ENCODE measurements at regions not wholly inside any gene's neighbourhood (a gene's known extent, or its start where the extent isn't known, plus 50 kb on each side); places are given as distances from the start of the nearest gene placed in this dataset.

GRCh38 chr14:103247169-103247606 lies 86.8 kb upstream of the EIF5 start:
- H3K4me1 ChIP-seq (ENCODE audit: control insufficient read depth in 4 of 4, insufficient read depth in 4 of 4, low read length in 3 of 4), result peaks cover 0 to 12% (median 7%) of the 10 kb centered on the region in 4 donors
- TF ChIP-seq YY1 (IDR thresholded peaks at IDR 0.05) (peak; percentile 26), RXRA (IDR thresholded peaks at IDR 0.05) (no peak), SP1 (IDR thresholded peaks at IDR 0.05) (peak; percentile 42), NR2F2 (IDR thresholded peaks at IDR 0.05) (peak; percentile 31)
- TF ChIP-seq, protein P1, sequence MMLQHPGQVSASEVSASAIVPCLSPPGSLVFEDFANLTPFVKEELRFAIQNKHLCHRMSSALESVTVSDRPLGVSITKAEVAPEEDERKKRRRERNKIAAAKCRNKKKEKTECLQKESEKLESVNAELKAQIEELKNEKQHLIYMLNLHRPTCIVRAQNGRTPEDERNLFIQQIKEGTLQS (IDR thresholded peaks at IDR 0.05), result no peak

DNA sequence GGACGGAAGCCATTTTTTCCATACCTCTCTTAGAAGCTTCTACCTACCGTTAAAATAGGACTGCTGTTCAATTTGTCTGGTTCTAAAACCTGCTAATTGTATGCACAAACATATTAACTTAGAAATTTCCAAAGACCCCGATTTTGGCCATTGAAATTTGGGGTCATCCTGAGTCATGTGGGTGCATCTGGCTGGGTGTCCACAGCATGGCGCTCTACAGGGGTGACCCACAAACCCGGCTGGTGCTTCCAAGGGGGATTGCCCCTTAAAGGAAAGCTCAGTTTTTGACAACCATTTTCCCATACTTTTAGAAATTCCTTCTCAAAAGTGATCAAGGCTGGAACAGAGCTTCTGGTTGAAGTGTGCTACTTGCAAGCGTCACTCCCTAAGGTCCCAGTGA lies 83.9 kb upstream of the EIF5 start:
- no peak overlapping the region for H3K4me3 ChIP-seq (ENCODE audit: low read depth in 1 of 3, low read length in 3 of 3)
- TF ChIP-seq RAD21 (IDR thresholded peaks at IDR 0.05) (no peak), FOXA1 (IDR thresholded peaks at IDR 0.05) (no peak), HNF4A (conservative IDR thresholded peaks at IDR 0.05) (no peak), NR2F2 (IDR thresholded peaks at IDR 0.05) (no peak), EGR1 (IDR thresholded peaks at IDR 0.05; ENCODE audit: low read depth in 2 of 2) (no peak), GABPA (IDR thresholded peaks at IDR 0.05 in 1 of 2, conservative IDR thresholded peaks at IDR 0.05 in 1 of 2) (no peak), HNF4G (IDR thresholded peaks at IDR 0.05) (no peak), JUND (IDR thresholded peaks at IDR 0.05) (no peak), REST (IDR thresholded peaks at IDR 0.05) (no peak), FOXA2 (IDR thresholded peaks at IDR 0.05) (no peak), RXRA (IDR thresholded peaks at IDR 0.05) (no peak), ZBTB33 (IDR thresholded peaks at IDR 0.05) (no peak), TAF1 (conservative IDR thresholded peaks at IDR 0.05) (no peak), SP1 (IDR thresholded peaks at IDR 0.05) (no peak), YY1 (IDR thresholded peaks at IDR 0.05) (no peak)
- TF ChIP-seq, protein P2, sequence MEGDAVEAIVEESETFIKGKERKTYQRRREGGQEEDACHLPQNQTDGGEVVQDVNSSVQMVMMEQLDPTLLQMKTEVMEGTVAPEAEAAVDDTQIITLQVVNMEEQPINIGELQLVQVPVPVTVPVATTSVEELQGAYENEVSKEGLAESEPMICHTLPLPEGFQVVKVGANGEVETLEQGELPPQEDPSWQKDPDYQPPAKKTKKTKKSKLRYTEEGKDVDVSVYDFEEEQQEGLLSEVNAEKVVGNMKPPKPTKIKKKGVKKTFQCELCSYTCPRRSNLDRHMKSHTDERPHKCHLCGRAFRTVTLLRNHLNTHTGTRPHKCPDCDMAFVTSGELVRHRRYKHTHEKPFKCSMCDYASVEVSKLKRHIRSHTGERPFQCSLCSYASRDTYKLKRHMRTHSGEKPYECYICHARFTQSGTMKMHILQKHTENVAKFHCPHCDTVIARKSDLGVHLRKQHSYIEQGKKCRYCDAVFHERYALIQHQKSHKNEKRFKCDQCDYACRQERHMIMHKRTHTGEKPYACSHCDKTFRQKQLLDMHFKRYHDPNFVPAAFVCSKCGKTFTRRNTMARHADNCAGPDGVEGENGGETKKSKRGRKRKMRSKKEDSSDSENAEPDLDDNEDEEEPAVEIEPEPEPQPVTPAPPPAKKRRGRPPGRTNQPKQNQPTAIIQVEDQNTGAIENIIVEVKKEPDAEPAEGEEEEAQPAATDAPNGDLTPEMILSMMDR (IDR thresholded peaks at IDR 0.05; ENCODE audit: low read depth, low read length, missing input control), result no peak
- TF ChIP-seq, protein P1 (IDR thresholded peaks at IDR 0.05), result no peak
- TF ChIP-seq, protein P3, sequence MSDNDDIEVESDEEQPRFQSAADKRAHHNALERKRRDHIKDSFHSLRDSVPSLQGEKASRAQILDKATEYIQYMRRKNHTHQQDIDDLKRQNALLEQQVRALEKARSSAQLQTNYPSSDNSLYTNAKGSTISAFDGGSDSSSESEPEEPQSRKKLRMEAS (IDR thresholded peaks at IDR 0.05), result no peak
- peaks cover 0 to 15% (median 12%) of the 10 kb centered on the region in 4 donors for H3K4me1 ChIP-seq (ENCODE audit: control insufficient read depth in 4 of 4, insufficient read depth in 4 of 4, low read length in 3 of 4)
- H3K9ac ChIP-seq (ENCODE audit: low read depth in 1 of 2, low read length in 2 of 2), result no peak overlapping the region
- H3K36me3 ChIP-seq (ENCODE audit: control insufficient read depth in 4 of 4, insufficient read depth in 3 of 4, low read depth in 1 of 4, low read length in 3 of 4), result no peaks in the 10 kb centered on the region
- no peak overlapping the region for H3K27ac ChIP-seq (ENCODE audit: low read depth in 1 of 2, low read length in 2 of 2)
- 80% methylated on average over 6 of the region's 6 CpGs for WGBS
- no peaks in the 10 kb centered on the region for H3K9me3 ChIP-seq (ENCODE audit: control insufficient read depth in 4 of 4, low read length in 3 of 4)
- DNase-seq (ENCODE audit: low spot score), result no peak
- no peaks in the 10 kb centered on the region for H3K27me3 ChIP-seq (ENCODE audit: control insufficient read depth in 4 of 4, insufficient read depth in 4 of 4, low read length in 3 of 4)

More at GRCh38 chr14:103247169-103247606, 86.8 kb upstream of the EIF5 start:
- Histone ChIP-seq H3K27ac (ENCODE audit: low read depth in 1 of 2, low read length in 2 of 2) (no peak overlapping the region), H3K36me3 (ENCODE audit: control insufficient read depth in 4 of 4, insufficient read depth in 3 of 4, low read depth in 1 of 4, low read length in 3 of 4) (no peaks in the 10 kb centered on the region), H3K9ac (ENCODE audit: low read depth in 1 of 2, low read length in 2 of 2) (no peak overlapping the region), H3K4me3 (ENCODE audit: low read depth in 1 of 3, low read length in 3 of 3) (no peak overlapping the region), H3K27me3 (ENCODE audit: control insufficient read depth in 4 of 4, insufficient read depth in 4 of 4, low read length in 3 of 4) (no peaks in the 10 kb centered on the region), H3K9me3 (ENCODE audit: control insufficient read depth in 4 of 4, low read length in 3 of 4) (no peaks in the 10 kb centered on the region)
- no peak for DNase-seq (ENCODE audit: low spot score)
- 77% methylated on average over 7 of the region's 7 CpGs for WGBS

All from liver (tissue), 8 donors.